ENCODE measurements at regions not wholly inside any gene's neighbourhood (a gene's known extent, or its start where the extent isn't known, plus 50 kb on each side); places are given as distances from the start of the nearest gene placed in this dataset.
A peak's percentile ranks its signal among the peaks of the same experiment; 100 is the strongest.

GRCh38 chr13:34816908-34817665 is 125.0 kb upstream of the NBEA start:
- DNase-seq (ENCODE audit: low read depth), result no peak

- DNase-seq (ENCODE audit: low read depth), result no peak
Measured at GRCh38 chr13:34822650-34823049, 119.4 kb upstream of the NBEA start.

GRCh38 chr13:34826432-34826831 is 115.6 kb upstream of the NBEA start:
- DNase-seq (ENCODE audit: low read depth), result no peak

GRCh38 chr13:34833562-34834182 is 108.4 kb upstream of the NBEA start:
- no peak for DNase-seq (ENCODE audit: low read depth)

GRCh38 chr13:34842466-34842865 is 99.6 kb upstream of the NBEA start:
- no peak for DNase-seq (ENCODE audit: low read depth)

GRCh38 chr13:34847766-34848165 is 94.3 kb upstream of the NBEA start:
- no peak for DNase-seq (ENCODE audit: low read depth)

GRCh38 chr13:34849406-34849805 is 92.7 kb upstream of the NBEA start:
- no peak for DNase-seq (ENCODE audit: low read depth)

- no peak for DNase-seq (ENCODE audit: low read depth)
Measured at GRCh38 chr13:34853161-34853560, 88.9 kb upstream of the NBEA start.

- no peak for DNase-seq (ENCODE audit: low read depth)
Measured at GRCh38 chr13:34857558-34858325, 84.3 kb upstream of the NBEA start.

GRCh38 chr13:34862311-34862710 is 79.8 kb upstream of the NBEA start:
- DNase-seq (ENCODE audit: low read depth), result no peak

GRCh38 chr13:34862716-34863115 is 79.4 kb upstream of the NBEA start:
- no peak for DNase-seq (ENCODE audit: low read depth)

GRCh38 chr13:34863360-34864135 is 78.5 kb upstream of the NBEA start:
- DNase-seq (ENCODE audit: low read depth), result peak; percentile 34

GRCh38 chr13:34864671-34865070 is 77.4 kb upstream of the NBEA start:
- no peak for DNase-seq (ENCODE audit: low read depth)

GRCh38 chr13:34867590-34867989 is 74.5 kb upstream of the NBEA start:
- DNase-seq (ENCODE audit: low read depth), result no peak

GRCh38 chr13:34868733-34869132 is 73.3 kb upstream of the NBEA start:
- no peak for DNase-seq (ENCODE audit: low read depth)

- no peak for DNase-seq (ENCODE audit: low read depth)
Measured at GRCh38 chr13:34869696-34870095, 72.4 kb upstream of the NBEA start.

- no peak for DNase-seq (ENCODE audit: low read depth)
Measured at GRCh38 chr13:34878329-34878728, 63.7 kb upstream of the NBEA start.

GRCh38 chr13:34879851-34880250 is 62.2 kb upstream of the NBEA start:
- no peak for DNase-seq (ENCODE audit: low read depth)

GRCh38 chr13:34881494-34881893 is 60.6 kb upstream of the NBEA start:
- DNase-seq (ENCODE audit: low read depth), result no peak

- no peak for DNase-seq (ENCODE audit: low read depth)
Measured at GRCh38 chr13:34883396-34883795, 58.7 kb upstream of the NBEA start.

GRCh38 chr13:34884366-34884765 is 57.7 kb upstream of the NBEA start:
- DNase-seq (ENCODE audit: low read depth), result no peak

- DNase-seq (ENCODE audit: low read depth), result no peak
Measured at GRCh38 chr13:34886121-34886875, 55.8 kb upstream of the NBEA start.

Measured in fibroblast of the conjunctiva (primary cell).